Activated T-cell treated with anti-CD3 and anti-CD28 coated beads for 48 hours (primary cell): ENCODE measurements at regions not wholly inside any gene's neighbourhood (a gene's known extent, or its start where the extent isn't known, plus 50 kb on each side); places are given as distances from the start of the nearest gene placed in this dataset.
"Not testable (repeated sequence)": the region's sequence is repeated elsewhere in the genome, so short reads cannot be mapped to it uniquely, and the experiment has no call there.

Experiments used
- DNase-seq: peaks from one replicate; pipeline ENCODE4 v3.0.0-alpha.2; 2020; ENCODE audit warnings: low read depth

GRCh38 chr5:67934976-67935375 lies 280.6 kb upstream of the PIK3R1 start:
- no peak for DNase-seq

- DNase-seq: no peak
These were observed 290.0 kb upstream of the PIK3R1 start for GRCh38 chr5:67925511-67925910.

GRCh38 chr5:67921004-67921601 lies 294.5 kb upstream of the PIK3R1 start:
- DNase-seq: no peak

GRCh38 chr5:67919532-67919931 lies 296.0 kb upstream of the PIK3R1 start:
- not testable (repeated sequence) for DNase-seq

GRCh38 chr5:67917561-67917960 lies 298.0 kb upstream of the PIK3R1 start:
- no peak for DNase-seq

GRCh38 chr5:67910546-67910945 lies 305.0 kb upstream of the PIK3R1 start:
- DNase-seq: no peak

GRCh38 chr5:67908126-67908765 lies 307.3 kb upstream of the PIK3R1 start:
- no peak for DNase-seq

- no peak for DNase-seq
These were observed 311.2 kb upstream of the PIK3R1 start for GRCh38 chr5:67904366-67904765.

- no peak for DNase-seq
These were observed 311.9 kb upstream of the PIK3R1 start for GRCh38 chr5:67903656-67904055.

- no peak for DNase-seq
These were observed 312.4 kb upstream of the PIK3R1 start for GRCh38 chr5:67903121-67903520.

GRCh38 chr5:67902497-67902830 lies 313.1 kb upstream of the PIK3R1 start:
- no peak for DNase-seq

- DNase-seq: no peak
These were observed 313.6 kb upstream of the PIK3R1 start for GRCh38 chr5:67901814-67902496.

GRCh38 chr5:67900514-67900913 lies 315.0 kb upstream of the PIK3R1 start:
- no peak for DNase-seq

- no peak for DNase-seq
These were observed 317.6 kb upstream of the PIK3R1 start for GRCh38 chr5:67897980-67898379.

GRCh38 chr5:67897431-67897830 lies 318.1 kb upstream of the PIK3R1 start:
- no peak for DNase-seq

- DNase-seq: no peak
These were observed 318.6 kb upstream of the PIK3R1 start for GRCh38 chr5:67896930-67897313.

GRCh38 chr5:67896311-67896929 lies 319.1 kb upstream of the PIK3R1 start:
- DNase-seq: no peak

GRCh38 chr5:67889870-67890269 lies 325.7 kb upstream of the PIK3R1 start:
- not testable (repeated sequence) for DNase-seq

- DNase-seq: no peak
These were observed 327.8 kb upstream of the PIK3R1 start for GRCh38 chr5:67887748-67888161.

GRCh38 chr5:67886761-67887160 lies 328.8 kb upstream of the PIK3R1 start:
- DNase-seq: no peak

- DNase-seq: no peak
These were observed 334.7 kb upstream of the PIK3R1 start for GRCh38 chr5:67880876-67881275.

GRCh38 chr5:67880511-67880805 lies 335.1 kb upstream of the PIK3R1 start:
- DNase-seq: no peak
